Jurkat, Clone E6-1 (cell line): ENCODE measurements at regions not wholly inside any gene's neighbourhood (a gene's known extent, or its start where the extent isn't known, plus 50 kb on each side); places are given as distances from the start of the nearest gene placed in this dataset.
A peak's percentile ranks its signal among the peaks of the same experiment; 100 is the strongest.

Experiments used
- DNase-seq: peaks from one replicate; pipeline ENCODE4 v3.0.0-alpha.2; 2011; ENCODE audit warnings: low read depth, low spot score
- H3K4me3 ChIP-seq: 2 replicates; pipeline ENCODE4 v1.5.1; 2011; ENCODE audit warnings: mild to moderate bottlenecking, low read length, control low read depth, moderate library complexity

DNA sequence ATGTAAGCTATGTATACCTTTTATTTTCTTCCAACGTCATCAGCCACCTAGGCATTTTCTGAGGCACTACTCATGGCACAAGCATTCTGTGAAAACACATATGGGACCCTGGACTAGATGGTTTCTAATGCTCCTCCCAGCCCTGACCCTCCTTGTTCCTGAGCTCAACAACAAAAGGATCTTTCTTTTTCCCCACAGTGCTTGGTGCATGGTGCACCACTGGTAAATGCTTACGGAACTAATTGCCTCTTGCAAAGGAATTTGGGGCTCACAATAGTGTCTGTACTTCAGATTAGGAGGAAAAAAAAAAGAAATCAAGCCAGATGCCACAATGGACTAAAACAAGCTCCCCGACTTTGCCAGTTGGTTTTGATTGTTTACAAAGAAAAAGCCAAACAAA lies 390.5 kb downstream of the PLPP3 start:
- DNase-seq: no peak
- H3K4me3 ChIP-seq: no peak overlapping the region

GRCh38 chr1:56188221-56188620 lies 391.1 kb downstream of the PLPP3 start:
- no peak for DNase-seq
- H3K4me3 ChIP-seq: no peak overlapping the region

DNA sequence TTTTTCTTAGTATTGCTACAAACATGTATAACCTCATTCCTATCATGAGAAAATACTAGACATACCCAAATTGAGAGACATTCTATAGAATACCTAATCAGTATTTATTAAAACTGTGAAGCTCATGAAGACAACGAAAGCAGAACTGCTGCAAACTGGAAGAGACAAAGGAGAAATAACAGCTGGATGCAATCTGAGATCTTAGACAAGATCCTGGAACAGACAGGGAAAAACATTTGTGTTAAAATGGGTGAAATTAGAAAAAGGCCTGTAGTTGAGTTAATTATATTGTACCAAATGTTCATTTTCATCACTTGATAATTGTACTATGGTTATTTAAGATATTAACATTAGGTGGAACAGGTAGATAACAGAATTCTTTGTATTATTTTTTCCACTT lies 392.0 kb downstream of the PLPP3 start:
- no peak overlapping the region for H3K4me3 ChIP-seq
- DNase-seq: no peak

GRCh38 chr1:56185493-56185892 lies 393.9 kb downstream of the PLPP3 start:
- DNase-seq: no peak

DNA sequence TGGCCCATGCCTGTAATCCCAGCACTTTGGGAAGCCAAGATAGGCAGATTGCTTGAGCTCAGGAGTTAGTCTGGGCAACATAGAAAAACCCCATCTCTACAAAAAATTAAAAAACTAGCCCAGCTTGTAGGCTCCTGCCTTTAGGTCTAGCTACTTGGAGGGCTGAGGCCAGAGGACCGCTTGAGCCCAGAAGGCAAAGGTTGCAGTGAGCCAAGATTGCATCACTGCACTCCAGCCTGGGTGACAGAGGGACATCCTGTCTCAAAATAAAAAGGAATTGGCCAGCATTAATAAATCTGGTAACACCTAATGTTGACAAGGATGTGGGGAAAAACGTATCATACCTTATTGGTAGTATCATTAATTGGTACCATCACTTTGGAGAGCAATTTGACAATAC lies 396.2 kb downstream of the PLPP3 start:
- no peak for DNase-seq
- no peak overlapping the region for H3K4me3 ChIP-seq

More at GRCh38 chr1:56185493-56185892, 393.9 kb downstream of the PLPP3 start:
- H3K4me3 ChIP-seq: no peak overlapping the region

DNA sequence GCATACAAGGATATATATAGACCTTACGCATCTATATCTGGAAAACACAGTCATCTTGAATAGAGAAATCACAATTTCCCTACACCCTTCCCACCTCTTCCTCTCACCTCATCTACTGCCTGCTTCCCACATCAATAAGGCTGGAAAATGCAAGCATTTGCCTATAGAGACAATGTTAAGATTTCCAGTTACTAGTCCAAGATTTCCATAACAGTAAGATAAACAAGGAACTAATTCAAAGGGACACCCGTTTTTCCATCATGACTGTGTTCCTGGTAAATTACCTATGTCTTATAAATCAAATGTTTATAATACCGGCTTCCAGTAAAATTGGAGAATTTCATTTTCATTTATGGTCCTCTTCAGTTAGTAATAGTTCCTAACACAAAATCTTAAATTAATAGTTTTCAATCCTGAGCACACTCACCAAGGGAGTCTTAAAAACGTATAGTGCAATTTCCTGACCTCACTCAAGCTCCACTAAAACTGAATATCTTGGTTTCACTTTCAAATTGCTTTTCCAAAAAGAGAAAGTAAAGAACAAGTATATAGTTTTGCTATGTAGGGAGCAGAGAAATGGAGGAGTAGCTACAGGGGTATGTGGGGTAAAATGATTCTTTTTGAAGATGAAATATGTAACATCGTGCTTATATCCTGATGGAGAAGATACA lies 398.7 kb downstream of the PLPP3 start:
- peak; percentile 4 for DNase-seq
- no peak overlapping the region for H3K4me3 ChIP-seq

GRCh38 chr1:56179543-56179942 lies 399.8 kb downstream of the PLPP3 start:
- no peak overlapping the region for H3K4me3 ChIP-seq
- DNase-seq: no peak

DNA sequence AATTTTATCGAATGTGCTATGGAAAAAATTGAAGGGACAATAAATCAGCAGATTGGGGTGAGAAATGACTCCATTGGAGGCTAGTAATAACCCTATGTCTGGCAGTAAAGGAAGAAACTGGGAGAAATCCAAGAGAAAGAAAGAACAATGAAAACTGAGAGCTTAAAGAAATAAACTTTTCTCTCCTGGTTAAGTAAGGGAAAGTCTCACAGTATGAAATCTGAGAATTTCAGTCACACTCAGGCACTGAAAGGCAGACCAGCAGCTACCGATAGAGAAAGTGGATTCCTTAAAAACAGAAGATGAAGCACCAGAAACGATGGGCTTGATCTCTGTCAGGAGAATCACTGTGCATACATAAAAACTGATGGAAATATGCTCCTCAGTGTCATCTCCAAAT lies 404.2 kb downstream of the PLPP3 start:
- no peak for DNase-seq
- H3K4me3 ChIP-seq: no peak overlapping the region

DNA sequence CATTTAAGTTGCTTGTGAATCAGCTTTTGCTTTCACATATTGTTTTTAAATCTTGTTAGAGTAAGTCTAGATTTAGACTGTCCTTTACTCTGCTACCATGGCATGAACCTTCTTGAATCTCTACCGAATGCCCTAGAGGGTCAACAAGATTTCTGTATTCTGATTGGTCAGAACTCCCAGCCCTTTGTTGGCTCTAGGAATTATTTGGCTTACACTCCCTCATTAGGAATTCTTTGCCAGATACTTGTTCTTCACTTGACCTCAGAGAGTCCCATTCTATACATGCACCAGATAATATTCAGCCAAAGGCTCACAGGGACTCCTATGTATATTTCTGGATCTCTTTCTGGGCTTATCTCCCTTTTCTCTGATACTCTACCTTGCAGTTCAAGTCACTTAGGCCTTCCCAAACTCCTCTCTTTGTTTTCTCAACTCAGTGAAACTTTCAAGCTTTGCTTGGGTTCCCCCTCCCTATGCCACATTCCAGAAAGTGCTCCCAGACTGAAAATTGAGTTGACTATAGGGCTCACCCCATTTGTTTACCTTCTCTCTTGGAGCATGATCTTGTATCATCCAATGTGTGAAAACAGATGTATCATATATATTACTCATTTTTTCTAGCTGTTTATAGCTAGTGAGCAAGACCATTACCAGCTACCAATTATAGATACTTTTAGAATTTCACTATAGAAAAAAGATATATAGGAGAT lies 405.0 kb downstream of the PLPP3 start:
- H3K4me3 ChIP-seq: no peak overlapping the region
- DNase-seq: no peak

DNA sequence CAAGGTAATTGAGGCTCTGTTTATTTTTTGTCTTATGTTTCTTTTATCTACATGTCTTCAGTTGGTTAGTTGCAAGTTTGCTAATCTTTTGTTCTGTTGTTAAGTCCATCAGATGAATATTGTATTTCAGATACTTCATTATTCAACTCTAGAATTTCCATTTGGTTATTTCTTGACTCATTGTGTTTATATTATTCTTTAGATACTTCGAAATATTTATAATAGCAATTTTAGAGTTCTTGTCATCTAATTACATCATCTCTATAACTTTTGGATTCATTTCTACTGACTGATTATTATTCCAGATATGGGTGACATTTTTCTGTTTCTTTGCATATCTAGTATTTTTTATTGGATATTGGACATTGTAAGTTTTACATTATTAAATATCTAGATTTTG lies 405.6 kb downstream of the PLPP3 start:
- no peak for DNase-seq
- no peak overlapping the region for H3K4me3 ChIP-seq

DNA sequence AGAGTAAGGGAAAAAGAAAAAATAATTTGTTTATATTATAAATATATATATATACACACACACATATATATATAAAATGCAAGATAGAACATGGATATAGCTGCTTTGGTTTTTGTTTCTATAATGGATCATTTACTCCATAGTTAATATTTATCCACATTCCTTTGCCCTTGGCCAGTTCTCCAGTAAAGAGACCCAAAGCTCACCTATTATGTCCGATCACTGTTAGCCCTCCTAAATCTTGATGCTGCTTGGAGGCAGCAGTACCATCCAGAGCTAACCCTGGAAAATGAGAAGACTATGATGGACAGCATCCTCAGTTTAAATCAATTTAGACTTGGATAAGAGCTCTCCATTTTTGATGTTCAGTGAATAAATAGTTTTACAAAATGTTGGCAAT lies 407.7 kb downstream of the PLPP3 start:
- no peak for DNase-seq

DNA sequence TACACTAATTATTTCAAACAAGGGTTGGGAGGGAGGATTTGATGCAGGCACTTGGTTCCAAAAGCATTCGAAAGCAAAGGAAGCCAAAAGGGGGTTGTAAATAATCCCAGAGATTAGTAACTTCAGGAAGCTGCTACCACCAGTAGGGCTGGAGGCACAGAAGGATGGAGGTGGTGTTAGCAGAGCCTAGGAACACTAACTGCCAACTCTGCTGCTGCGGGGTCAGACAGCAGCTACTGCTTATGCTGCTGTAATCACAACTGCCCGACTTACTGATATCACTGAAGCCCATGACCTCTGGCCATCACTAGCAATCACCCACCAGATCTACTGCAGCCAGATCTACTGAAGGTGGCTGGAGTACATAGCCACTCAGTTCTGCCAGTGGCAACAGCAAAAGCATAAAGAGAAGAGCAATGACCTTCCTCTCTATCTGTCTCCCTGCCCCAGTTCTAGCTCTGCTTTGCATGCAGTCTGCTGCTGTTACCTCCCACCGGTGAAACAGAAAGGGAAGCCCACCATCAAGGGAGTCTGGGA lies 408.5 kb downstream of the PLPP3 start:
- DNase-seq: no peak
- no peak overlapping the region for H3K4me3 ChIP-seq

More for the DNA sequence above, 407.7 kb downstream of the PLPP3 start:
- H3K4me3 ChIP-seq: no peak overlapping the region

- H3K4me3 ChIP-seq: no peak overlapping the region
These were observed 409.5 kb downstream of the PLPP3 start for GRCh38 chr1:56169856-56170255.

GRCh38 chr1:56168176-56168575 lies 411.2 kb downstream of the PLPP3 start:
- DNase-seq: no peak
- H3K4me3 ChIP-seq: no peak overlapping the region

More at GRCh38 chr1:56169856-56170255, 409.5 kb downstream of the PLPP3 start:
- no peak for DNase-seq

- no peak overlapping the region for H3K4me3 ChIP-seq
- DNase-seq: no peak
These were observed 411.8 kb downstream of the PLPP3 start for GRCh38 chr1:56167596-56167995.

GRCh38 chr1:56160773-56161315 lies 418.5 kb downstream of the PLPP3 start:
- no peak overlapping the region for H3K4me3 ChIP-seq
- DNase-seq: no peak

- no peak overlapping the region for H3K4me3 ChIP-seq
- DNase-seq: peak; percentile 82
These were observed 422.1 kb downstream of the PLPP3 start for GRCh38 chr1:56156971-56157876.

DNA sequence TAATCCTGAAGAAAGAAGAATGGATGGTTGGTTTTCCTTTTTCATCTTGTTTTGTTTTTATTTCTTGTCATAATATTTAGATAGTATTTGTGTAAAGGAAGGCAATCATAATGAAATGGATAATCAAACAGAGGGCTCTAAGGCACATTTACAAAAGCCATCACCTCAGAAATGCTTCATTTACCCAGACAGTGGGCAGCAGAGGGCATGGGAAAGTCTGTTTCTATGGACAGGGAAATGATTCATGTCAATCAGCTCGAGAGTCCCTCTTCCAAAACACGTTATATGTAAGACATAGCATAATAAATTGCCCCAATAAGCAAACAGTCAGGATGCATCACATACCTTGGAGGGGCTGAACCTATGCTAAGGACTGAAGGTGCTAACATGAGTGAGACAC lies 426.1 kb downstream of the PLPP3 start:
- DNase-seq: no peak
- no peak overlapping the region for H3K4me3 ChIP-seq

DNA sequence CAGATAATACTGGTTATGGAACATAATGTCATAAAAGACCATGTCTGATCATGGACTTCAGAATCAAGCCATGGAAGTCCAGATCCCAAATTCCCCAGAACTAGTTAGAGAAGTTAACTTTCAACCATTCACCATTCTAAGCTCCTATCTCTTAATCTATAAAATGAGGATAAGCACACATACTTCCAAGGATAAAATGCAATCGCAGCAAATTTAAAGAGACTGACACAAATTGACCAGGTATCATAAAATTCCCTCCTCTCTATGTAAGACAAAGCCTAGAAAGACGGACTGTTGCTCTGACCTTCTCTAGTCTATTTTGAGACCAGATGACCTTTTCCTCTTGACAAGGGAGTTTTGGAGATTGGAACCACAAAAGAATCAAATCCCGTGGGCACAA lies 426.7 kb downstream of the PLPP3 start:
- no peak overlapping the region for H3K4me3 ChIP-seq
- no peak for DNase-seq
